NCI-H226 (cell line): ENCODE measurements at regions not wholly inside any gene's neighbourhood (a gene's known extent, or its start where the extent isn't known, plus 50 kb on each side); places are given as distances from the start of the nearest gene placed in this dataset.

Experiments
- DNase-seq: peaks from one replicate; pipeline ENCODE4 v3.0.0-alpha.2; 2015

DNA sequence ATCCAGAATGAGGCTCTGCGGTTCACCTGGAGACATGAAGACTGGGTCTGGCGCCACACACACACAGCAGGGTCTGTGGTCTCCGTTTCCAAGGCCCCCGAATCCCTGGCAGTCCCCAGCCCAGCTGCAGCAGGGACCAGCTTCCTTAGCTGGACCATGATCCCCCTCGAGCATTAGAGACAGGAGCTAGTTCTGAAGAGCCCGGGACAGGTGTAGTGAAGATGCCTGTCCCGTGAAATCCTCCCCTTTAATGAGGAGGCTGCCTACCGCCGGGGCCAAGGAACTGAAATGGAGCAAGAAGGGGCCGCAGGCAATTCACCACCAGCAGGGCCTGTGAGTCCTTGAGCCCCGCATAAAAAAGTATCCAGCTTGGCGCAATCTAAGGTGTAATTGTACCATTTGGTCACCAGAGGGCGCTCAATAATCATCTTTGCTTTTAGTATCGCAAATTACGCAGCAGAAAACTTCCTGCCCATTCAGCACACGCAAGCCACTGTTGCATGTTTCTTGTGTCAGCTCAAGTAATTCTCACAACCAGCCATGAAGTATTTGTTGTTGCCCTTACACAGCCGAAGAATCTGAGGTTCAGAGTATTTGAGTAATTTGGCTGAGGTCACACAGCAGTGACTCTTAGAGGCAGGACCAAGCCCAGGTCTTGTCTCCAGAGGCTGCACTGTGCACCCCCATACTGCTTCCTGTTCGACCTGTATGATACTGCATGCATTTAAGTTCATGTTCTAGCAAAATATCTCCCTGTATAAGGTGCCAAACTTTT is 54.3 kb upstream of the PPP2R5C start:
- DNase-seq: peak; percentile 47

GRCh38 chr14:101707863-101708620 is 53.5 kb upstream of the PPP2R5C start:
- no peak for DNase-seq

DNA sequence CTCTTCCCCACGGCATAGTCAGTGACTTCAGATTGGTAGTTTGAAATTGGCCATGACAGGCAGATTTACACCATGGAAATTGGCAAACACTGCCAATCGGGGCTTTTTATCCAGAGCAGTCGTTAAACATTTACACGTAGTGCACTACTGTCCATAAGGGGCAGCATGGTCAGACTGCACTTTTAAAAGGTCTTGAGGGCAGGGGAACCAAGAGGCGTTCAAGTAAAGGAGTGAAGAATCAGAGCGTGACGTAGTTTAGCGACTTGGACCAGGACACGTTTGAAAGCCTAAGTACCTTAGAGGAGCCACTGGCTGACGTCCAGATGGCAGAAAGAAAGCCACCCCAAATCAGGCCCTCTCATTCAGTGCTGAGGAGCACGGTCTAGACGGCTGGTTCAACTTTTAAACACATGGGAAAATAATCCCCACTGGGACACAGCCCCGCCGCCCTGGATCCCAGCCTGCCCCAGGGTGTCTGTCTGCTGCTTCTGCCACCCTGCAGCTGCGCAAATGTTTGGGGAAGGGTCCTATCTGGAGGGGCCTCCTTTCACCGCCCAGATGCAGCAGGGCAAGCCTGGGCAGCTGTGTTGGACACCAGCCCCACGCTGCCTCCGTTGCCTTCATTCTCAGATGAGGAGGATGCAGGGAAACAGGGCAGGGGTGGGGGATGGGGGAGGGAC is 52.5 kb upstream of the PPP2R5C start:
- no peak for DNase-seq

- no peak for DNase-seq
Measured at GRCh38 chr14:101709533-101709881, 52.0 kb upstream of the PPP2R5C start.

DNA sequence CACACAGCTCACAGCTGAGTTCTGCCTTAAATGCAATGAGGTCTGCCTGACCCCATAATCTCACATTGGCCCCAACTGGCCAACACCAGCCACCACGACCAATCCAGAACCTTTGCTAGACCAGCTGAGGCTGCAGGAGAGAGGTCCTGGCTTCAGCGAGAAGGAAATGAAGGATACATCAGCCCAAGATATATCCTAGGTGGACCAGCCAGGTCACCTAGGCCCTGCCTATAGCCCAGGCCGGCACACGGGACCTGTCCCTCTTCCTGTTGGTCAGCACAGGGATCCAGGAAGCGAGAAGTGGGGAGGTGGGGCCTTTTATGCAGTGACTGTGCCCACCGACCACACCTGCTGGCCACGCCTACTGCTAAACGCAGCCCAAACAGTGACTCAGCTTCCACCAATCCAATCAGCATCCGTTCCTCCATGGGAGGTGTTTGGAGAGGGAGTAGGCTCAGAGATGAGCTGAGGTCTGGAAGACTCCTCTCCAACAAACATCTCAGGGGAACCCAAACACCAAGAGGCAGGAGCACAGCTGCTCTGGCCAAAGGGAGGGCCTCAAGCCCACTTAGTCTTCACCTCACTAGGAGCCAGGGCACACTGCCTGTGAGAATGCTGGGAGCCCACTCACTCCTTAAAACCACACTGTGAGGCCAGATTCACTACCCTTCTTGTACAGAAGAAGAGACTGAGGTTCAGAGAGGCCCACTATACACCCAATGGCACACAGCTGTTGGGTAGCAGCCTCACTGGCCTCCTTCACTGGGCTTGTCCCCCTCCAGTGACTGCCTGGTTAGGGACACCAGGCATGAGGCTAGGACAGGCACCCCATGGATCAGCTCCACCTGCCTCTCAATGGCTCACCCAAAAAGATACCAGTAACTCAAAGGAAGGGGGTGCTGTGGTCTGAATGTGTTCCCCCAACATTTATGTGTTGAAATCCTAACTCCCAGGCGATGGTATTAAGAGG is 51.3 kb upstream of the PPP2R5C start:
- DNase-seq: no peak

DNA sequence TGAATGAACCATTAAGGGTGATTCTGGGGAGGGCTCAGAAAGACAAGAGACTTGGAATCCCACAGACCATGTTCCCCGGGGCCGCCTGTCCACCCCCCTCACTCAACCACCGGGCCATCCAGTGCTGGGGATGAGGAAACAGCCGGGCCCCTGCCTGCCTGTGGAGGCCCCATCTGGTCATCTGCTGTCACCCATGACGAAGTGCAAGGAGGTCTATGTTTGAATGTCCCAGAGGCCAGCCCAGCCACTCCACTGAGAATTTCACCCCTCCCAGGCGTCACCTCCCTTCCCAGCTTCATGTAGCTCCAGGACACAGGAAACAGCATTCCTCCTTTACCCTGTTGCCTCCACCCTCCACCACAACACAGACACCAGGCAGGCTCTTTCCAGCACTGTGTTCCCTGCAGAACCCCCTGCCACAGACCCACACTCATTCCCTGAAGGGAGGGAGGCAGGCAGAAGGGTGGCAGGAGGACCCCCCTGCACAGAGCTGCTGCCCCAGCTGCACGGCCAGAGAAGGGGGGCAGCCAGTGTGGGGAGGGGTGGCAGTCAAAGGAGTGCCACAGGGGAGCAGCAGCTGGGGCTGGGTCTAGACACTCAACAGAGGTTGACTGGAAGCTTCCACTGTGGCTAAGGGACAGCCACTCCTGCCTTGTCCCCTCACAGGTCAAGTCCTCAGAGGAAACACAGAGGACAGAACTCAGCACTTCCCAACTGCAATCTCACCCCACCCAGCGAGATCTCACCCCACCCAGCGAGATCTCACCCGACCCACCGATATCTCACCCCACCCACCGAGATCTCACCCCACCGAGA is 50.3 kb upstream of the PPP2R5C start:
- no peak for DNase-seq
